H9 (cell line): ENCODE measurements at regions not wholly inside any gene's neighbourhood (a gene's known extent, or its start where the extent isn't known, plus 50 kb on each side); places are given as distances from the start of the nearest gene placed in this dataset.

Experiments
- DNase-seq: peaks from one replicate; pipeline ENCODE4 v3.0.0-alpha.2; 2017
- H2AFZ ChIP-seq: one replicate; pipeline ENCODE4 v1.6.1; 2013; ENCODE audit warnings: mild to moderate bottlenecking, low read length, control low read depth, moderate library complexity
- H2AK5ac ChIP-seq: 2 replicates; pipeline ENCODE4 v1.6.1; 2013; ENCODE audit warnings: low read length, control low read depth, mixed read lengths; ENCODE audit not compliant: insufficient read length
- H2BK120ac ChIP-seq: one replicate; pipeline ENCODE4 v1.6.1; 2013; ENCODE audit warnings: low read depth, mild to moderate bottlenecking, low read length, control low read depth, inconsistent platforms; ENCODE audit not compliant: poor library complexity, severe bottlenecking
- H2BK12ac ChIP-seq: 2 replicates; pipeline ENCODE4 v1.6.1; 2013; ENCODE audit warnings: low read length, control low read depth, mixed read lengths, low read depth; ENCODE audit not compliant: insufficient read length
- H2BK15ac ChIP-seq: 2 replicates; pipeline ENCODE4 v1.6.1; 2013; ENCODE audit warnings: low read depth, low read length, control low read depth
- H2BK20ac ChIP-seq: one replicate; pipeline ENCODE4 v1.6.1; 2013; ENCODE audit warnings: low read depth, mild to moderate bottlenecking, low read length, control low read depth, inconsistent platforms; ENCODE audit not compliant: poor library complexity, severe bottlenecking
- H2BK5ac ChIP-seq: 2 replicates; pipeline ENCODE4 v1.6.1; 2013; ENCODE audit warnings: low read length, control low read depth, mixed read lengths; ENCODE audit not compliant: insufficient read length
- H3K14ac ChIP-seq: 2 replicates; pipeline ENCODE4 v1.6.1; 2013; ENCODE audit warnings: low read length, control low read depth; ENCODE audit not compliant: insufficient read depth
- H3K18ac ChIP-seq: 2 replicates; pipeline ENCODE4 v1.6.1; 2013; ENCODE audit warnings: low read depth, mild to moderate bottlenecking, mixed read lengths, low read length, control low read depth; ENCODE audit not compliant: insufficient read length
- H3K23ac ChIP-seq: 2 replicates; pipeline ENCODE4 v1.6.1; 2013; ENCODE audit warnings: low read length, control low read depth, mixed read lengths, low read depth; ENCODE audit not compliant: insufficient read length
- H3K23me2 ChIP-seq: 2 replicates; pipeline ENCODE4 v1.6.1; 2013; ENCODE audit warnings: low read depth, mild to moderate bottlenecking, mixed read lengths, low read length, control low read depth; ENCODE audit not compliant: insufficient read length, poor library complexity, severe bottlenecking
- H3K27ac ChIP-seq: 2 replicates; pipeline ENCODE4 v1.5.1; 2013; ENCODE audit warnings: low read length, control low read depth, mixed read lengths, low read depth; ENCODE audit not compliant: insufficient read length
- H3K27me3 ChIP-seq: 2 replicates; pipeline ENCODE4 v1.6.1; 2013; ENCODE audit warnings: low read length, control low read depth, inconsistent platforms; ENCODE audit not compliant: insufficient read depth
- H3K4ac ChIP-seq: 2 replicates; pipeline ENCODE4 v1.6.1; 2013; ENCODE audit warnings: low read depth, mild to moderate bottlenecking, control low read depth, inconsistent platforms, low read length, moderate library complexity
- H3K4me1 ChIP-seq: 2 replicates; pipeline ENCODE4 v1.6.1; 2013; ENCODE audit warnings: low read length, control low read depth, inconsistent platforms; ENCODE audit not compliant: insufficient read depth
- H3K4me2 ChIP-seq: 2 replicates; pipeline ENCODE4 v1.6.1; 2013; ENCODE audit warnings: low read length, control low read depth, mixed read lengths; ENCODE audit not compliant: insufficient read length, insufficient read depth
- H3K56ac ChIP-seq: 2 replicates; pipeline ENCODE4 v1.6.1; 2013; ENCODE audit warnings: low read depth, mild to moderate bottlenecking, mixed read lengths, low read length, control low read depth; ENCODE audit not compliant: insufficient read length
- H3K79me1 ChIP-seq: 2 replicates; pipeline ENCODE4 v1.6.1; 2013; ENCODE audit warnings: low read depth, mild to moderate bottlenecking, moderate library complexity, low read length, control low read depth, inconsistent platforms; ENCODE audit not compliant: insufficient read depth, poor library complexity, severe bottlenecking
- H3K79me2 ChIP-seq: 2 replicates; pipeline ENCODE4 v1.6.1; 2013; ENCODE audit warnings: low read length, control low read depth, inconsistent platforms; ENCODE audit not compliant: insufficient read depth
- H3K9ac ChIP-seq: 2 replicates; pipeline ENCODE4 v1.6.1; 2013; ENCODE audit warnings: low read length, control low read depth, mixed read lengths; ENCODE audit not compliant: insufficient read length; ENCODE audit errors: extremely low read depth
- H3K9me3 ChIP-seq: one replicate; pipeline ENCODE4 v1.6.1; 2013; ENCODE audit warnings: low read depth, low read length, inconsistent platforms; ENCODE audit not compliant: control insufficient read depth
- H3T11ph ChIP-seq: one replicate; pipeline ENCODE4 v1.6.1; 2013; ENCODE audit warnings: mild to moderate bottlenecking, low read length, control low read depth, inconsistent platforms
- H4K20me1 ChIP-seq: one replicate; pipeline ENCODE4 v1.6.1; 2013; ENCODE audit not compliant: control insufficient read depth, insufficient read length, insufficient read depth
- H4K5ac ChIP-seq: 2 replicates; pipeline ENCODE4 v1.6.1; 2013; ENCODE audit warnings: low read depth, mild to moderate bottlenecking, mixed read lengths, low read length, control low read depth; ENCODE audit not compliant: insufficient read length
- H4K8ac ChIP-seq: replicated peaks from 2 replicates; pipeline ENCODE4 v1.6.1; 2013; ENCODE audit warnings: low read length, control low read depth, mixed read lengths, low read depth; ENCODE audit not compliant: insufficient read length
- H4K91ac ChIP-seq: 2 replicates; pipeline ENCODE4 v1.6.1; 2013; ENCODE audit warnings: low read depth, mild to moderate bottlenecking, moderate library complexity, mixed read lengths, low read length, control low read depth; ENCODE audit not compliant: insufficient read length
- H3K27ac Mint-ChIP-seq, 3 experiments: 2 replicates in 2 of 3; 3 replicates in 1 of 3; pipeline ENCODE4 v1.8.0; 2020 to 2021; ENCODE audit warnings: mixed read lengths in 3 of 3, mild to moderate bottlenecking in 1 of 3, moderate library complexity in 1 of 3
- H3K27me3 Mint-ChIP-seq: 2 replicates; pipeline ENCODE4 v1.8.0; 2021; ENCODE audit warnings: low read depth, mild to moderate bottlenecking, moderate library complexity, mixed read lengths
- H3K36me3 Mint-ChIP-seq, 3 experiments: 2 replicates in 2 of 3; 3 replicates in 1 of 3; pipeline ENCODE4 v1.8.0; 2020 to 2021; ENCODE audit warnings: low read depth in 3 of 3, mixed read lengths in 3 of 3; ENCODE audit not compliant: insufficient read depth in 1 of 3
- H3K4me1 Mint-ChIP-seq, 2 experiments: 2 replicates each; pipeline ENCODE4 v1.8.0; 2020; ENCODE audit warnings: mixed read lengths in 2 of 2
- H3K4me3 Mint-ChIP-seq, 2 experiments: 2 replicates in 1 of 2; 3 replicates in 1 of 2; pipeline ENCODE4 v1.8.0; 2020 to 2021; ENCODE audit warnings: mild to moderate bottlenecking in 2 of 2, mixed read lengths in 2 of 2, moderate library complexity in 1 of 2
- H3K9me3 Mint-ChIP-seq, 2 experiments: 2 replicates in 1 of 2; 3 replicates in 1 of 2; pipeline ENCODE4 v1.8.0; 2020; ENCODE audit warnings: mild to moderate bottlenecking in 2 of 2, mixed read lengths in 2 of 2, moderate library complexity in 1 of 2
- WGBS: extraction: QIAGEN DNeasy Blood & Tissue Kit; methylation state at CpG from one replicate; pipeline ENCODE4 v1.1.7; 2013; ENCODE audit warnings: missing lambda C conversion rate, low lambda C conversion rate, mixed read lengths; ENCODE audit not compliant: insufficient read length; ENCODE audit errors: extremely low coverage; 5-methylcytosine and 5-hydroxymethylcytosine counted together
- TF ChIP-seq, protein P1 (sequence below): fragments of 200-600 bp; sonication (generic); conservative IDR thresholded peaks from 3 replicates; pipeline ENCODE4 v1.8.0; 2021; ENCODE audit warnings: antibody characterized with exemption, mild to moderate bottlenecking

DNA sequence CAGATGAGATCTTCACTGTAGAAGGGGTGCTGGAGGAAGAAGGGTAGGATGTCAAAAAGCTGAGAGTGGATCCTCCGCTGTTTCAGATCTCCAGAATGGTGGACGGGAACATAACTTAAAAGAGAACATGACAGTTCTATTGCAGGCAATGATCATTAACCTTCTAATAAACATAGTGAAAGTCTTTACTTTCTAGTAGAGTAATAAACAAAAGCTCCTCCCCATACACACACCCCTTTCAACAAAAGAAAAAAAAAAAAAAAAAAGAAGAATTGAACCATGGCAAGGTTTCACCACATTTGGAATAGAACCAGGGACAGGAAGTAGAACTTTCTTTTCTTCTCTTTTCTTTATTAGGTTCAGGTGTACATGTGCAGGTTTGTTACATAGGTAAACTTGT is 768.1 kb upstream of the RIOK2 start:
- H3K14ac ChIP-seq = no peak overlapping the region
- H2BK12ac ChIP-seq = no peak overlapping the region
- Mint-ChIP-seq H3K4me3 (no peak overlapping the region), H3K4me1 (no peaks in the 10 kb centered on the region), H3K36me3 (peaks cover 0 to 5% (median 0%) of the 10 kb centered on the region in 3 experiments; a peak in 2 of 7 replicates), H3K27ac (no peak overlapping the region), H3K27me3 (no peaks in the 10 kb centered on the region), H3K9me3 (peaks cover 0 to 8% of the 10 kb centered on the region in 2 experiments; a peak in 4 of 5 replicates)
- DNase-seq = no peak
- H3K56ac ChIP-seq = no peak overlapping the region
- no peak overlapping the region for H2BK15ac ChIP-seq
- no peak overlapping the region for H3K18ac ChIP-seq
- H3K79me1 ChIP-seq = no peaks in the 10 kb centered on the region
- no peak overlapping the region for H4K8ac ChIP-seq
- no CpG with 5 or more reads among the region's 2 CpGs for WGBS
- H3T11ph ChIP-seq = no peak overlapping the region
- H3K27me3 ChIP-seq = no peaks in the 10 kb centered on the region
- H3K23ac ChIP-seq = no peak overlapping the region
- no peak overlapping the region for H4K5ac ChIP-seq
- H3K4me1 ChIP-seq = no peaks in the 10 kb centered on the region
- no peak overlapping the region for H2BK5ac ChIP-seq
- no peak overlapping the region for H2BK120ac ChIP-seq
- H3K9me3 ChIP-seq = no peaks in the 10 kb centered on the region
- H2AK5ac ChIP-seq = no peak overlapping the region
- H3K79me2 ChIP-seq = no peaks in the 10 kb centered on the region
- no peak overlapping the region for H4K91ac ChIP-seq
- no peak overlapping the region for H2BK20ac ChIP-seq
- TF ChIP-seq, protein P1, sequence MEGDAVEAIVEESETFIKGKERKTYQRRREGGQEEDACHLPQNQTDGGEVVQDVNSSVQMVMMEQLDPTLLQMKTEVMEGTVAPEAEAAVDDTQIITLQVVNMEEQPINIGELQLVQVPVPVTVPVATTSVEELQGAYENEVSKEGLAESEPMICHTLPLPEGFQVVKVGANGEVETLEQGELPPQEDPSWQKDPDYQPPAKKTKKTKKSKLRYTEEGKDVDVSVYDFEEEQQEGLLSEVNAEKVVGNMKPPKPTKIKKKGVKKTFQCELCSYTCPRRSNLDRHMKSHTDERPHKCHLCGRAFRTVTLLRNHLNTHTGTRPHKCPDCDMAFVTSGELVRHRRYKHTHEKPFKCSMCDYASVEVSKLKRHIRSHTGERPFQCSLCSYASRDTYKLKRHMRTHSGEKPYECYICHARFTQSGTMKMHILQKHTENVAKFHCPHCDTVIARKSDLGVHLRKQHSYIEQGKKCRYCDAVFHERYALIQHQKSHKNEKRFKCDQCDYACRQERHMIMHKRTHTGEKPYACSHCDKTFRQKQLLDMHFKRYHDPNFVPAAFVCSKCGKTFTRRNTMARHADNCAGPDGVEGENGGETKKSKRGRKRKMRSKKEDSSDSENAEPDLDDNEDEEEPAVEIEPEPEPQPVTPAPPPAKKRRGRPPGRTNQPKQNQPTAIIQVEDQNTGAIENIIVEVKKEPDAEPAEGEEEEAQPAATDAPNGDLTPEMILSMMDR = no peak
- no peak overlapping the region for H2AFZ ChIP-seq
- no peaks in the 10 kb centered on the region for H3K23me2 ChIP-seq
- no peaks in the 10 kb centered on the region for H4K20me1 ChIP-seq
- H3K4me2 ChIP-seq = no peak overlapping the region
- no peak overlapping the region for H3K4ac ChIP-seq
- no peak overlapping the region for H3K9ac ChIP-seq
- H3K27ac ChIP-seq = no peak overlapping the region
